ENCODE measurements at regions not wholly inside any gene's neighbourhood (a gene's known extent, or its start where the extent isn't known, plus 50 kb on each side); places are given as distances from the start of the nearest gene placed in this dataset.

GRCh38 chr17:71109697-71110096 is 940.4 kb downstream of the KCNJ2 start:
- TF ChIP-seq POLR2A (IDR thresholded peaks at IDR 0.05; ENCODE audit: low read depth), result no peak
- TF ChIP-seq, protein P1, sequence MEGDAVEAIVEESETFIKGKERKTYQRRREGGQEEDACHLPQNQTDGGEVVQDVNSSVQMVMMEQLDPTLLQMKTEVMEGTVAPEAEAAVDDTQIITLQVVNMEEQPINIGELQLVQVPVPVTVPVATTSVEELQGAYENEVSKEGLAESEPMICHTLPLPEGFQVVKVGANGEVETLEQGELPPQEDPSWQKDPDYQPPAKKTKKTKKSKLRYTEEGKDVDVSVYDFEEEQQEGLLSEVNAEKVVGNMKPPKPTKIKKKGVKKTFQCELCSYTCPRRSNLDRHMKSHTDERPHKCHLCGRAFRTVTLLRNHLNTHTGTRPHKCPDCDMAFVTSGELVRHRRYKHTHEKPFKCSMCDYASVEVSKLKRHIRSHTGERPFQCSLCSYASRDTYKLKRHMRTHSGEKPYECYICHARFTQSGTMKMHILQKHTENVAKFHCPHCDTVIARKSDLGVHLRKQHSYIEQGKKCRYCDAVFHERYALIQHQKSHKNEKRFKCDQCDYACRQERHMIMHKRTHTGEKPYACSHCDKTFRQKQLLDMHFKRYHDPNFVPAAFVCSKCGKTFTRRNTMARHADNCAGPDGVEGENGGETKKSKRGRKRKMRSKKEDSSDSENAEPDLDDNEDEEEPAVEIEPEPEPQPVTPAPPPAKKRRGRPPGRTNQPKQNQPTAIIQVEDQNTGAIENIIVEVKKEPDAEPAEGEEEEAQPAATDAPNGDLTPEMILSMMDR (IDR thresholded peaks at IDR 0.05), result no peak
- TF ChIP-seq POLR2AphosphoS5 (IDR thresholded peaks at IDR 0.05), result no peak
